Stimulated activated CD4-positive, alpha-beta T cell treated with anti-CD3 and anti-CD28 coated beads, Interleukin-12 subunit alpha, Interleukin-12 subunit beta, amount 100 ng/mL, for 4 hours (primary cell): ENCODE measurements at regions not wholly inside any gene's neighbourhood (a gene's known extent, or its start where the extent isn't known, plus 50 kb on each side); places are given as distances from the start of the nearest gene placed in this dataset.

Source experiments
- DNase-seq: peaks from one replicate; pipeline ENCODE4 v3.0.0-alpha.2; 2020

GRCh38 chr9:776086-776485 lies 65.4 kb upstream of the DMRT1 start:
- no peak for DNase-seq

- no peak for DNase-seq
Observed at GRCh38 chr9:777978-778377, 63.5 kb upstream of the DMRT1 start.

GRCh38 chr9:784202-784601 lies 57.3 kb upstream of the DMRT1 start:
- no peak for DNase-seq

- no peak for DNase-seq
Observed at GRCh38 chr9:784916-785315, 56.6 kb upstream of the DMRT1 start.

GRCh38 chr9:785997-786396 lies 55.5 kb upstream of the DMRT1 start:
- DNase-seq = no peak

GRCh38 chr9:786405-786804 lies 55.1 kb upstream of the DMRT1 start:
- DNase-seq = no peak

- no peak for DNase-seq
Observed at GRCh38 chr9:788777-789176, 52.7 kb upstream of the DMRT1 start.
